Head of caudate nucleus (tissue), 42 donors: ENCODE measurements at regions not wholly inside any gene's neighbourhood (a gene's known extent, or its start where the extent isn't known, plus 50 kb on each side); places are given as distances from the start of the nearest gene placed in this dataset.

Experiments used
- DNase-seq, 42 donors: peaks; one replicate each; pipeline versions ENCODE4 v3.0.0 to v3.0.0-alpha.2; 2020 to 2021; ENCODE audit warnings: mixed read lengths in 7 of 42
- intact Hi-C: fragments of 100-400 bp; cut with DNase I; formaldehyde crosslinking; loops from one replicate; pipeline ENCODE4 v1.15.0; 2022

DNA sequence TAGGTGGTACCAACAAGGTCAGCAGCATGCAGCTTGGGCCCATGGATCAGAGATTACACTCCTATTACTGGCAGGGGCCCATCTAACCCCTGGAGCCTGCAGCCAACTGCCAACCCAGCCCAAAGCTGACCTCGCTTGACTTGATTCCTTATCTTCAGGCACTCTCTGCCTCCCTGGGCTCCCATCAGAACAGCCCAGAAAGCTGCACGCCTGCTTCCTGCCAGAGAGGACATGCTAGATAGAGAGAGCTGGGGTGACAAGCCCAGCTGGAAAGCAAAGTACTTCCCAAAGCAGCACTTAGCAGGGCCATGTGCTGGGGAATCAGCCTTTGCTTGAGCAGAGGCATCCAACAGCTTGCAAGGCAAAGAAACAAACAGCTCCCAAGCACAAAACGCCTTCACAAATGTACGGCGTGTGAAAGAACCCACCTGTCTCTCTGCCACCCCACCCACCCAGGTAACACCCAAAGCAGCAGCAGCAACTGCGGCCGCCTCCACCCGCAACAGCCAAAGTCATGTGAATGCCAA, 74.2 kb upstream of the NLK start:
- intact Hi-C loops, result no loop called here
- no peak for DNase-seq

DNA sequence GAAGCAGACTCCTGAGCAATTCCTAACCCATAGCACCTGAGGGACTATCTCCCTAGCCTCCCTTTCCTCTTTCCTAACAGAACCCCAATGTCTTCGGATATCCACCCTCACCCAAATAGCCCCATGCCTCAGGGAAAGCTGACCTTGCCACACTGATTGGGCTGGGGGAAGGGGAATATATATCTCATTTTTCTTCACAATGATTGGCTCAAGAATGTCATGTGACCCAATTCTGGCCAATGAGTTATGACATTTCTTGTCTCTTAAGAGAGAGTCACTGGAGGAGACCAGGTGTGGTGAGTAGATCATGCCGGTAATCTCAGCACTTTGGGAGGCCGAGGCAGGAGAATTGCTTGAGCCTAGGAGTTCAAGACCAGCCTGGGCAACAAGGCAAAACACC, 71.9 kb upstream of the NLK start:
- DNase-seq, result no peak
- intact Hi-C loops, result no loop called here

- DNase-seq, result no peak
- intact Hi-C loops, result no loop called here
Measured at GRCh38 chr17:27973258-27974044, 69.0 kb upstream of the NLK start.

GRCh38 chr17:27974045-27974436, 68.4 kb upstream of the NLK start:
- intact Hi-C loops, result no loop called here
- DNase-seq, result no peak

DNA sequence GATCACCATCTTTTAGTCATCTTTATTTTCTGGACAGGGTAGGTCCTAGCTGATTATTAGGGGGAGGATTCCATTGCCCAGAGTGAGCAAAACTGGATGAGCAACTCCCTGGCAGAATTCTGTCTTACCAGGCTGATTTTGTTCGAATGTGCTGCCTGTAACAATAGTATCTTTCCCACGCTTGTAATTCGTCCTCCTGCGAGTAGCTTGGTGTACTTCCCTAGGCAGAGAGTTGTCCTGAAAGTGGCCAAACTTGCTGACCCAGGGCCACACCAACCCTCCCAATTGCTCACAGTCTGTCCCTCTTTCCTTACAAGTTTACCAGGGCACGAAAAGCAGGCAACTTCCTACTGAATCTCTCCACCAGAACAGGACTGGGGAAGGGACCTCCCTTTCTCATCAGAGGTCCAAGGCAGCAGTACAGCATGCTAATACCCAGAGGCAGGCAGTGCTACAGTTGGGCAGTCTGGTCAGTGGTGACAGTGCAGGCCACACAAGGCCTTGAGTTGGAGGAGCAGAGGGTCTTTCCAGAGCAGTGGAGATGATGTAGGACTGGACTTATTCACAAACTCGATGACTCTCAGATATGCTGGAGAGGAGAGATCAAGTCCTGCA, 67.8 kb upstream of the NLK start:
- DNase-seq, result no peak
- intact Hi-C loops, result no loop called here

GRCh38 chr17:27975146-27976011, 67.1 kb upstream of the NLK start:
- intact Hi-C loops, result no loop called here
- DNase-seq, result peak in 2 of 42 donors; percentile 9 to 50

DNA sequence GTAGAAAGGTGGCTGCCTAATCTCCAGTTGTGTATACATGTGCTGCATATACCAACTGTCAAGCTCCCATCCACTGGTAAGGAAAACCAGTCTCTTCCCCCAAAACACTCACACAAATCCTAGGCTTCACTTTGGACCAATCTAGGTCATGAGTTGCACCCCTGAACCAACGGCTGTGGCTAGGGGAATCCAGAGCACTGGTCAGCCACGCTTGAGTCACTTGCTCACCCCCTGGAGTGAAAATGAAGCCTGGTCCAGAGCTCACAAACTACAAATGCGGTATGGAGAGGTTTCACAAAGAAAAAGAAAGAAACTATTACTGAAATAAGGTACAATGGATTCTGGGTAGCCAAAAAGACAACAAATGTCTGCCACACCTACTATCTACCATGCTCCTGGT, 66.1 kb upstream of the NLK start:
- no peak for DNase-seq
- intact Hi-C loops, result no loop called here

DNA sequence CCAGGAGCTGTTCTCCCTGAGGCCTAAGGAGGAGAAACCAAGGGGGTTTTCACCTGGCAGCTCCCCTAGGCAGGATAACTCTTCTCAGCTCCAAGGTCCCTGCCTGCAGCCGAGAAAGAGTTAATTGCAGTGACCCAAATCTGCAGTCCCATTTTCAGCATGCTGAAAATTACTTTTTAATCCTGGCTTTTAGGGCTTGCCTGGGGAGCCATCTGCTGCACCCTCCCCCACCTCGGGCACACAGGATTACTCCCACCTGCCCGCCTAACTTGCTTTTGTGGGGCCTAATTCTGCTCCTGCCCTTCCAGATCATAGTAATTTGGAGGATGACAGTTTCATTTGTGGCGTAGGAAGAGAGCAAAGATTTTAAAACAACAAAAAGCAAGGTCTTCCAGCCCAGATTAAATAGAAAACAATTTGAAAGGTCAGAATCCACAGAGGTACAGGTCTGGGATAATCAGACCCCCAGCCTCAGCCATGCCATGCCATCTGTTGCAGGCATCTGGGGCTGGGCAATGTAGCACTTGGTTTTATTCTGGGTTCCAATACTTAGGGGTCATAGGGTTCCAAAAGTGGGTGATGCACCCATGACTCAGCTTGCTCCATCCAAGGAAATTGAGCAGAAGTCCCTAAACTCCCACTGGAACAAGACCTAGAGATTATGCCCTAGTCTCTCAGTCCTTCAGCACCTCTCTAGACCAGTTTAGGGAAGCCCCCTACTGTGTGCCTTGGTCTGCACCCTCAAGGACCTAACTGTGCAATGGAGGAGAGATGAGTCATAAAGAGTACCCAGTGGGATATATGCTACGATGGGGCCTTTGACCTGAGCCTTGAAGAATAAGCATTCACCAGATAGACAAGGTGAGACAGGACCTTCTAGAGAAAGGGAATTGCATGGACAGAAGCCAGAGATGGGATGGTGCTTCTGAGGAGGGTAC, 64.5 kb upstream of the NLK start:
- no peak for DNase-seq
- intact Hi-C loops, result no loop called here

DNA sequence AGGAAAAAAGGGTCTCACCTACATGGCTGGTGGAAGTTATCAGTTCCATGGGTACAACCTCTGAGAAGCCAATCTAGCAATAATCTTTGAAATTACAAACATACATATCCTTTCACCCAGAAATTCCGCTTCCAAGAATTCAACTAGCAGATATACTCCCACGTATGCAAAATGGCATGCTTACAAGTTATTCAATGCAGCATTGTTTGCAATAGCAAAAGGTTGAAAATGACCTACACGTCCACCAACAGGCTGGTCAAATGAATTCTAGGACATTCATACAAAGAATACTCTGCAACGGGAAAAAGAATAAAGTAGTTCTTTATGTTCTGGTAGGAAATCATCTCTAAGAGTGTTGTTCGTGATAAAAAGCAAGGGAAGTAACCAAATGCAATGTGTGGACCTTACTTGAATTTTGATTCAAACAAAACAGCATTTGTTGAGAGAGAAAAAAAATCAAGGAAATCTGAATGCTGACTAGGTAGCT, 63.7 kb upstream of the NLK start:
- no peak for DNase-seq
- intact Hi-C loops, result no loop called here

- DNase-seq, result peak in 4 of 42 donors; percentile 13 to 37 (median 24)
- intact Hi-C loops, result no loop called here
Measured at GRCh38 chr17:27980043-27980442, 62.4 kb upstream of the NLK start.

- DNase-seq, result no peak
- intact Hi-C loops, result no loop called here
Measured at GRCh38 chr17:27981978-27982377, 60.5 kb upstream of the NLK start.

DNA sequence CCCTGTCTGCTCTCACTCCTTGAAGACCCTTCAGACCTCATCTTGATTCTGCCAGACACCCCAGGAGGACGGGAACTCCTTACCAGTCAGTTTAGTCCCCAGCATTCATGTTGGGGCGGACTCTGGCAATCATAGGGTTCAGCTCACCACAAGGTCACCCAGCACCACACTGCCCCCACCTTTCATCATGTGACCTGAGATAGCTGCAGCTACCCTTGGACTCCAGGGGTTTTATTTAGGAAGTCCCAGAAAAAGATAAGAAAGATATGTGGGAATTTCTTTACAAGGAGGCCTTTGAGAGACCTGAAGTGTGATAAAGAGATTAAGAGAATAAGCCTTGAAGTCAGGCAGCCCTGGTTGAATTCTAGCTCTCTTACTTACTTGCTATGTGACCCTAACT, 59.8 kb upstream of the NLK start:
- intact Hi-C loops, result no loop called here

DNA sequence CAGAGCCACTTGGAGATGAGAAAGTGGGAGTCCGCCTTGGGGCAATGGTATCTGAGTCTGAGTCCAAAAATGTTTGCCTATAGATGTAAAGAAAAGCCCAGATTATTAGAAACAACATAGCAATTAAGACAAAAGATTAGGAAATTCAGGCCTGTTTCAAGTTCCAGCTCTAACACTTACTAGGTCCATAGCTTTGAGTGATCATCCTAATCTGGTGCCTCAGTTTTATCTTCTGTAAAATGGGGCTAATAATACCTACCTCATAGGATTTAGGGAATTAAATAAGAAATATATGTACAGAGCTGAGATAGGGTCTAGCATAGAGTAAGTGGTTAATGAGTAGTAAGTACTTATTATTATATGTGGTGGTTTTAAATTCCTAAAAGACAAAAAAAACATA, 58.6 kb upstream of the NLK start:
- no peak for DNase-seq
- intact Hi-C loops, result no loop called here

More for the DNA sequence above, 59.8 kb upstream of the NLK start:
- no peak for DNase-seq

DNA sequence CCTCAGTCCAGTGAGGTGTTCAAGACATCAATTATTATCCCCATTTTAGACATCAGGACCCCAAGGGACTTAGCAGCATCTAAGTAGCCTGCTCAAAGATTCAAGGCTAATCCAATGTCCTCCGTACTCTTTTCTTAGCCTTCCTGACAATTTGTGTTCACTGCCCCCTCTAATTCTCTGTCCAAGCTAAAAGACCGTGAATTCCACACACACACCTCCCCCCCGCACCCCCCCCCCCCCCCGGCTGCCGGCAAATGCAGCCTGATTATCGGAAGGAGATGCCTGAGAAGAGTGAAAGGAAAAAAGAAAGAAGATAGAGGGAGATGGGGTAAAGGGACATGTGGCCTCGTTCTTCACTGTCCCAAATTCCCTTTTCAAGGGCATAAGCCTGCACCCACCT, 58.1 kb upstream of the NLK start:
- no peak for DNase-seq
- intact Hi-C loops, result no loop called here

GRCh38 chr17:27984816-27985215, 57.7 kb upstream of the NLK start:
- intact Hi-C loops, result no loop called here
- DNase-seq, result no peak

- no peak for DNase-seq
- intact Hi-C loops, result no loop called here
Measured at GRCh38 chr17:27985306-27985705, 57.2 kb upstream of the NLK start.

- intact Hi-C loops, result no loop called here
- no peak for DNase-seq
Measured at GRCh38 chr17:27985736-27986399, 56.6 kb upstream of the NLK start.
